GM13976 (cell line): ENCODE measurements at regions not wholly inside any gene's neighbourhood (a gene's known extent, or its start where the extent isn't known, plus 50 kb on each side); places are given as distances from the start of the nearest gene placed in this dataset.

Experiments used
- DNase-seq: peaks from one replicate; pipeline ENCODE4 v3.0.0; 2012; ENCODE audit warnings: low spot score
- in situ Hi-C: fragments of 300-500 bp; cut with MboI; formaldehyde crosslinking; loops from one replicate; pipeline ENCODE4 v1.12.0; 2022; ENCODE audit warnings: low sequenced_read_pairs, mixed read lengths, inconsistent platforms; ENCODE audit not compliant: unreplicated experiment
- TF ChIP-seq, protein P1 (sequence below): IDR thresholded peaks from 2 replicates; pipeline ENCODE4 v1.5.1; 2012; ENCODE audit warnings: borderline replicate concordance, mild to moderate bottlenecking; ENCODE audit not compliant: insufficient read depth; ENCODE audit errors: extremely low read depth, missing control alignments, control extremely low read depth

DNA sequence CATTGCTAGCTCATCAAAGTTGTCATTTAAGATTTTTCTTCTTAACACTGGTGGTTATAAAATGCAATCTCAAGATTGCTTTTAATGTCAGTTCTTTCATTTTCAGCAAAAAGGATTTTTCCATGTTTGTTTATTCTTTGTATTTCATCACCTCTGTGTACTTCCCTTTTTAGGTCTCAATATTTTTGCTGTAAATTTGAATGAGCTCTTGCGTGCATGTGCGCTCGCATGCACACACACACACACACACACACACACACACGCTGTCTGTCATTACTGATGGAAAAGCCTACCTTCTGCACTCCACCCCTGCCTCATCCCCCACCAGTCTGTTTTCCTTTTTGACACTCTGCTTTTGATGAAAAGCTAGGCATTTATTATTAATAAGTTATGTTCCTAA lies 85.3 kb upstream of the FYN start:
- no peak for DNase-seq
- in situ Hi-C loops = no loop called here
- TF ChIP-seq, protein P1, sequence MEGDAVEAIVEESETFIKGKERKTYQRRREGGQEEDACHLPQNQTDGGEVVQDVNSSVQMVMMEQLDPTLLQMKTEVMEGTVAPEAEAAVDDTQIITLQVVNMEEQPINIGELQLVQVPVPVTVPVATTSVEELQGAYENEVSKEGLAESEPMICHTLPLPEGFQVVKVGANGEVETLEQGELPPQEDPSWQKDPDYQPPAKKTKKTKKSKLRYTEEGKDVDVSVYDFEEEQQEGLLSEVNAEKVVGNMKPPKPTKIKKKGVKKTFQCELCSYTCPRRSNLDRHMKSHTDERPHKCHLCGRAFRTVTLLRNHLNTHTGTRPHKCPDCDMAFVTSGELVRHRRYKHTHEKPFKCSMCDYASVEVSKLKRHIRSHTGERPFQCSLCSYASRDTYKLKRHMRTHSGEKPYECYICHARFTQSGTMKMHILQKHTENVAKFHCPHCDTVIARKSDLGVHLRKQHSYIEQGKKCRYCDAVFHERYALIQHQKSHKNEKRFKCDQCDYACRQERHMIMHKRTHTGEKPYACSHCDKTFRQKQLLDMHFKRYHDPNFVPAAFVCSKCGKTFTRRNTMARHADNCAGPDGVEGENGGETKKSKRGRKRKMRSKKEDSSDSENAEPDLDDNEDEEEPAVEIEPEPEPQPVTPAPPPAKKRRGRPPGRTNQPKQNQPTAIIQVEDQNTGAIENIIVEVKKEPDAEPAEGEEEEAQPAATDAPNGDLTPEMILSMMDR = no peak

DNA sequence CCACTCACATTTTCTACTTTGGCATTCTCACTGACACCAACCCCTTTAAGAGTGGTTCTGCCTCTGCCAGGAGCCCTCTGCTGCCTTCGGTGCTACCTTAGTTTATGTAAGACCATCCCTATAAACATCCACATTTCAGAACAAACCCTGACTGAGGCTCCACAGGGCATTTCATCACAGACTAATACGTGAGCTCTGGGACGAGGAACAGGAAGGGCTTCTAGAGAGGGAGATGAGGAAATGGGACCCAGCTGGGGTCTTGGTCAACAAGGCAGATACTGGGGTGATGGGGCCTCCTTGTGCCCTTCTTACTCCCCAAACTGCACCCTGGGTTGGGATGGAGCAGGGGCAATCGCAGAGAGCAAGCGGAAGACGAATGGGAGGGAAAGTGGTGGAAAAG lies 86.5 kb upstream of the FYN start:
- DNase-seq = no peak
- TF ChIP-seq, protein P1 = no peak
- in situ Hi-C loops = no loop called here

DNA sequence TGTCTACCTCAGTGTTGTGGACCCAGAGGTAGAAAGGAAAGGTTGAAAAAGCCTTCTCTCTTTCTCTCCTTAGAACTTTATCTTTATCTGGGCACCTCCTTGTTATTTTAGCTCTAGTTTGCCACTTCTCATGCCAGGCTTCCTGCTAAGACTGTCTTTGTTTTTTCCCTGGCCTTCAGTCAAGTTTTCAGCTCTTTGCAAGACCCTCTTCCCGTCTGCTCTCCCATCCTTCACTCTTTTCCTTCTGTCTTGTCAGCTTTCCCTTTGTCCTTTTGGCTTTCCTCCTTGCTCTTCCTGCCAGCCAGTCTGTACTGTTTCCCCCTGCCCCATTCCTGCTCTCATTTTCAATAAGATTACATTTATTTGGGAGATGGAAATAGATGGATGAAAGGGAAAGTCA lies 86.8 kb upstream of the CCN6 start:
- no peak for DNase-seq
- TF ChIP-seq, protein P1 = no peak
- in situ Hi-C loops = no loop called here

DNA sequence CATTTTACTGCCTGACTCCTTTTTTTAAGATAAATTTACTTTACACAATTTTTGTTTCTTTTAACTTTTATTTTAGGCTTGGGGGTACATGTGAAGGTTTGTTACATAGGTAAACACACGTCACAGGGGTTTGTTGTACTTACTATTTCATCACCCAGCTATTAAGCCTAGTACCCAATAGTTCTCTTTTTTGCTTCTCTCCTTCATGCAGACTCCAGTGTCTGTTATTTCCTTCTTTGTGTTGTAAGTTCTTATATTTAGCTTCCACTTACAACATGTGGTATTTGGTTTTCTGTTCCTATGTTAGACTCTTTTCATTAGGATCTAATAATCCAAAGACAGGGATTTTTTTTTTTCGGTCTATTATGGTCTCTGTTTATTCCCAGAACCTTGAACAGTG lies 83.5 kb upstream of the CCN6 start:
- DNase-seq = no peak
- in situ Hi-C loops = no loop called here
- TF ChIP-seq, protein P1 = no peak

DNA sequence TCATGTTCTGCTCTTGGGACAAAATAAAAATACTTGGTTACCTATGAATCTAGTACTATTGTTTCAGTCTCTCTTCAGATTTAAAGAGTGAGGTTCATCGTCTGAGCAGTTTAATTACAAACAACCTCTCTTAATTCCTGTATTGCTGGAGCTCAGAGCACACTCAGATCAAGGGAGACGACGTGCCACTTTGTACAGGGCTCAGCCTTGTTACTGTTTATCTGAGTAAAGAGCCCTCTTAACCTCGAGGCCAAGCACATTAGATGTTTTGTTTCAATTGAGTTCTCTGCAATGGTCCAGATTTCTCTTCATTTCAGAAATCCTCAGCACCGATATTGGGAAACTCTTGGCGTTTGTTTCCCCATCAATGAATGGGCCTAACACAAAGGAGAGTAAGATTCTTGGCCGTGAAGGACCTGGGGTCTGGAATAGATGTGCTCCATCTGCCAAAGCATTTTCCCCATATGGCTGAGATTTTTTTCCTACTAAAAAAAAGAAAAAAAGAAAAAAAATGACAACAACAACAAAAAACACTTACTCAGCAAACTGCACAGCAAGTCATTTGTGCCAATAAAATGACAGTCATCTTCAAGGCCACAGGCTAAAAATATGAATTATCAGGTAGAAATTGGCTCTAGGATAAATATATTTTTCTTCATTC lies 82.6 kb upstream of the CCN6 start:
- TF ChIP-seq, protein P1 = no peak
- in situ Hi-C loops = no loop called here
- no peak for DNase-seq

DNA sequence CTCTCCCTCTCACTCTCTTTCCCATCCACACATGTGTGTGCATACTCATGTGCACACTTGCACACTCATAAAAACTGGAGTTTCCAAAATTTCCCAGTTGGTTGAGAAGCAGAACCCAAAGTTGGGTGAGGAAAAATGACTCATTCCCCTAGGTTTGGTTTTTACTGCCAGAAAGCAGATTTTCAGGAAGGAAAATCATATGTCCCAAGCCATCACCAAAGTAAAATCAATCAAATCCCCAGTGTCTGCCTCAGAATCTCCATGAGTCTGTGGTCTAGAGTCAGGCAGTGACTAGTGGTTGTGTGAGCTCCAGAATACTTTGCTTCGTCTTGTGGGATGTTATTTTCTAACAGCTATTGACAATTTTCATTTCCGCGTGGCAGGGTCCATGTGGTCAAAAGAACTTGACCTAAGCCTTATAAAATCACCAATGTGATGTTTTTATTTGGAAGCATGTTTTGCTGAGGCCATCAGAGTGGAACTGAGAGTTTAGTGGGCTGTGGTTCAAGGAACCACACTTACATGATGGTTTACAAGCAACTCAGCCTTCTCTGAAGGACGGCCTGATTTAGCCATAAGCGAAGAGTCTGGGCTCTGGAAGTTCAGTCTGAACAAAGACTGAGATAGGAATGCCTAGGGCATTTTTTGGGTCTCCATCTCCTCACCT lies 81.9 kb upstream of the CCN6 start:
- in situ Hi-C loops = no loop called here
- TF ChIP-seq, protein P1 = no peak
- peak; percentile 29 for DNase-seq
